SK-N-SH (cell line): ENCODE measurements at regions not wholly inside any gene's neighbourhood (a gene's known extent, or its start where the extent isn't known, plus 50 kb on each side); places are given as distances from the start of the nearest gene placed in this dataset.
A peak's percentile ranks its signal among the peaks of the same experiment; 100 is the strongest.

Experiments used
- CTCF ChIA-PET: fragments of 300-600, 350-600 bp; formaldehyde crosslinking; extraction: SDS; loops from one replicate; lab custom pipeline; 2021; lab: Yijun Ruan, JAX
- POLR2A ChIA-PET: fragments of 350-600 bp; sonication (Branson Sonifier 250); formaldehyde crosslinking; extraction: SDS; loops from one replicate; lab custom pipeline; 2020; ENCODE audit warnings: antibody characterized with exemption, inconsistent platforms; lab: Yijun Ruan, JAX
- DNase-seq: peaks from one replicate; pipeline ENCODE4 v3.0.0; 2012
- H2AFZ ChIP-seq: fragments of 200-600 bp; sonication (generic); 2 replicates; pipeline ENCODE4 v1.8.1; 2016; ENCODE audit warnings: antibody characterized with exemption, mild to moderate bottlenecking, low read depth
- H3F3A ChIP-seq: fragments of 200-600 bp; sonication (generic); replicated peaks from 2 replicates; pipeline ENCODE3; 2016; ENCODE audit warnings: antibody characterized with exemption, mild to moderate bottlenecking; ENCODE audit not compliant: insufficient read depth
- H3K27ac ChIP-seq, 2 experiments: fragments of 200-500 bp in 1 of 2; fragments of 200-600 bp in 1 of 2; sonication (Bioruptor generic) in 1 of 2; sonication (generic), shearing (Covaris generic) in 1 of 2; 2 replicates each; pipeline versions ENCODE4 v1.5.1 to v1.6.1; 2014 to 2016; ENCODE audit warnings: low read depth in 2 of 2, inconsistent platforms in 1 of 2, low read length in 1 of 2, mild to moderate bottlenecking in 1 of 2, mixed read lengths in 1 of 2
- H3K27me3 ChIP-seq: fragments of 200-600 bp; sonication (generic), shearing (Covaris generic); 2 replicates; pipeline ENCODE4 v1.6.1; 2016; ENCODE audit warnings: mixed run types; ENCODE audit not compliant: insufficient read depth
- H3K36me3 ChIP-seq, 2 experiments: fragments of 200-500 bp in 1 of 2; fragments of 200-600 bp in 1 of 2; sonication (Bioruptor generic) in 1 of 2; sonication (generic) in 1 of 2; replicated peaks in 1 of 2; 2 replicates each; pipeline versions ENCODE3 to v1.5.1; 2014 to 2016; ENCODE audit warnings: low read length in 1 of 2, mild to moderate bottlenecking in 1 of 2; ENCODE audit not compliant: insufficient read depth in 2 of 2, control insufficient read depth in 1 of 2
- H3K4me1 ChIP-seq, 2 experiments: fragments of 200-500 bp in 1 of 2; fragments of 200-600 bp in 1 of 2; sonication (Bioruptor generic) in 1 of 2; sonication (generic), shearing (Covaris generic) in 1 of 2; 2 replicates each; pipeline versions ENCODE4 v1.5.1 to v1.6.1; 2014 to 2016; ENCODE audit warnings: low read depth in 1 of 2, low read length in 1 of 2, mixed run types in 1 of 2; ENCODE audit not compliant: insufficient read depth in 2 of 2, control insufficient read depth in 1 of 2
- H3K4me2 ChIP-seq: fragments of 200-600 bp; sonication (generic), shearing (Covaris generic); 2 replicates; pipeline ENCODE4 v1.6.1; 2017; ENCODE audit warnings: mixed run types
- H3K4me3 ChIP-seq, 2 experiments: fragments of 200-500 bp in 1 of 2; fragments of 200-600 bp in 1 of 2; sonication (Bioruptor generic) in 1 of 2; sonication (generic), shearing (Covaris generic) in 1 of 2; 2 replicates each; pipeline versions ENCODE4 v1.5.1 to v1.8.1; 2014 to 2016; ENCODE audit warnings: low read depth in 2 of 2, inconsistent platforms in 1 of 2, low read length in 1 of 2, mild to moderate bottlenecking in 1 of 2, mixed read lengths in 1 of 2, moderate library complexity in 1 of 2
- H3K79me2 ChIP-seq: fragments of 200-600 bp; sonication (generic); 2 replicates; pipeline ENCODE4 v1.8.1; 2017; ENCODE audit warnings: mild to moderate bottlenecking; ENCODE audit not compliant: insufficient read depth
- H3K9ac ChIP-seq: fragments of 200-600 bp; sonication (generic); 2 replicates; pipeline ENCODE4 v1.6.1; 2017; ENCODE audit warnings: mixed run types
- H3K9me2 ChIP-seq: fragments of 200-600 bp; sonication (generic); 2 replicates; pipeline ENCODE4 v1.6.1; 2017; ENCODE audit warnings: mixed run types
- H3K9me3 ChIP-seq: fragments of 200-600 bp; sonication (generic); 2 replicates; pipeline ENCODE4 v1.6.1; 2017; ENCODE audit warnings: mixed run types, mild to moderate bottlenecking, moderate library complexity
- H4K20me1 ChIP-seq: fragments of 200-600 bp; sonication (generic); 2 replicates; pipeline ENCODE4 v1.6.1; 2017; ENCODE audit warnings: mild to moderate bottlenecking, mixed run types; ENCODE audit not compliant: insufficient read depth
- CHD2 ChIP-seq: fragments of 150-350 bp; IDR thresholded peaks from 2 replicates; pipeline ENCODE4 v1.6.1; 2018; ENCODE audit warnings: low read length; ENCODE audit not compliant: partially characterized antibody
- EP300 ChIP-seq, 2 experiments: IDR thresholded peaks; 2 replicates each; pipeline versions ENCODE4 v1.4.0 to v1.6.1; 2012; ENCODE audit warnings: borderline replicate concordance in 1 of 2, low read depth in 1 of 2, low read length in 1 of 2
- EZH2phosphoT487 ChIP-seq: fragments of 200-600 bp; sonication (generic); IDR thresholded peaks from 2 replicates; pipeline ENCODE4 v1.6.1; 2017; ENCODE audit warnings: low read depth, mixed run types, mild to moderate bottlenecking, antibody characterized with exemption, moderate library complexity, borderline replicate concordance
- FOXJ3 ChIP-seq: sonication (generic); formaldehyde crosslinking; IDR thresholded peaks from 2 replicates; pipeline ENCODE4 v1.5.1; 2020; ENCODE audit warnings: mild to moderate bottlenecking, missing genetic modification reagents
- FOXM1 ChIP-seq: IDR thresholded peaks from 2 replicates; pipeline ENCODE4 v1.4.0; 2012; ENCODE audit warnings: low read depth, mild to moderate bottlenecking
- GATA2 ChIP-seq: sonication (generic); formaldehyde crosslinking; IDR thresholded peaks from 2 replicates; pipeline ENCODE4 v1.5.0; 2020; ENCODE audit warnings: mild to moderate bottlenecking, missing genetic modification reagents
- MEF2A ChIP-seq: IDR thresholded peaks from 2 replicates; pipeline ENCODE4 v1.4.0; 2012; ENCODE audit warnings: low read depth, borderline replicate concordance
- MXI1 ChIP-seq: IDR thresholded peaks from 2 replicates; pipeline ENCODE4 v1.6.1; 2012; ENCODE audit warnings: mild to moderate bottlenecking, low read depth, low read length, improper control_type of control experiment
- RCOR1 ChIP-seq: fragments of 150-350 bp; IDR thresholded peaks from 2 replicates; pipeline ENCODE4 v1.6.1; 2017; ENCODE audit warnings: antibody characterized with exemption, low read length
- SIN3A ChIP-seq: IDR thresholded peaks from 2 replicates; pipeline ENCODE4 v1.6.1; 2012; ENCODE audit warnings: low read depth, mild to moderate bottlenecking, low read length, moderate library complexity, borderline replicate concordance
- TAF1 ChIP-seq: IDR thresholded peaks from 2 replicates; pipeline ENCODE4 v1.6.1; 2012; ENCODE audit warnings: low read depth, mild to moderate bottlenecking, low read length, moderate library complexity, borderline replicate concordance
- TCF12 ChIP-seq: IDR thresholded peaks from 2 replicates; pipeline ENCODE4 v1.4.0; 2012
- TEAD4 ChIP-seq: IDR thresholded peaks from 2 replicates; pipeline ENCODE4 v1.4.0; 2012; ENCODE audit warnings: mild to moderate bottlenecking, borderline replicate concordance; ENCODE audit not compliant: insufficient read depth
- WGBS: methylation state at CpG from one replicate; pipeline ENCODE4 v1.1.6; 2017; ENCODE audit warnings: low lambda C conversion rate; 5-methylcytosine and 5-hydroxymethylcytosine counted together
- TF ChIP-seq, protein P1 (sequence below): fragments of 200-600 bp; sonication (generic); IDR thresholded peaks from 2 replicates; pipeline ENCODE4 v1.6.1; 2017; ENCODE audit warnings: antibody characterized with exemption, mild to moderate bottlenecking, moderate library complexity
- TF ChIP-seq, protein P2 (sequence below): IDR thresholded peaks from 2 replicates; pipeline ENCODE4 v1.6.1; 2012; ENCODE audit warnings: mild to moderate bottlenecking, low read depth, low read length, moderate library complexity
- TF ChIP-seq, protein P3 (sequence below): fragments of 150-350 bp; IDR thresholded peaks from 2 replicates; pipeline ENCODE4 v1.6.1; 2016; ENCODE audit warnings: mild to moderate bottlenecking, low read depth, low read length
- TF ChIP-seq, protein P4 (sequence below): IDR thresholded peaks from 2 replicates; pipeline ENCODE4; 2012
- TF ChIP-seq, protein P5 (sequence below): IDR thresholded peaks from 2 replicates; pipeline ENCODE4 v1.4.0; 2012; ENCODE audit warnings: low read depth, borderline replicate concordance

DNA sequence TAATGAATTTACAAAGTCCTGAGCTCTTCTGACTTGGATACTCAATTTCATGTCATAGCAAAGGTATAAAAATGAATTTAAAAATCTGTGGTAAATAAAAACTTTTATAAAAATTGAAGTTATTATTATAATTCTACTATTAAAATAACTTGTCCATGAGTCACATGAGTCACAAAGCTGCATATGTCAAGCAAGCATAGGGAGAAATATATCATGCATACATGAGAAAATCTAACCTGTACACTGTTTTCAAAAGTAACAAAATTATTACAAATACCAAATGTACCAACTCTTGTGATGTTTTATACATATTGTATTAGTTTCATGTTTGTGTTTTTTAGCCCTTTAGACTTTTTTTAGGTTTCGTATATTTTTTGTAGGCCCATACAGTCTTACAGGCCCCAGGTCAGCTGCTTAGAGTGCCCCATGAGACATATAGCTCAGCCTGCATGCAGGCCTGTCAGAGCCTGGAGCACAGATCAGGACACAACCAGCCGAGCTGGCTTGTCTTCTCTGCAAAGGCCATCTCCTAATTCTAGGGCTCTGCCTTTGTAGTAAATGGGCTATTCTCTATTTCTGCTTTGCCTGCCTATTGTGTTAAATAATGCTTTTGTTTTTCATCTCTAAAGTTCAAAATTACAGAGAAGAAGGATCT, 818.7 kb upstream of the TENM3 start:
- Histone ChIP-seq H3K9me3 (no peaks in the 10 kb centered on the region), H3K4me1 (no peaks in the 10 kb centered on the region), H3K9ac (no peak overlapping the region), H3F3A (no peaks in the 10 kb centered on the region), H3K9me2 (no peaks in the 10 kb centered on the region), H4K20me1 (no peaks in the 10 kb centered on the region), H3K4me3 (no peak overlapping the region), H3K27me3 (no peaks in the 10 kb centered on the region), H3K27ac (no peak overlapping the region), H3K4me2 (no peak overlapping the region), H3K79me2 (no peaks in the 10 kb centered on the region), H3K36me3 (no peaks in the 10 kb centered on the region), H2AFZ (no peak overlapping the region)
- POLR2A ChIA-PET = no interaction called here
- DNase-seq = no peak
- CTCF ChIA-PET = no interaction called here
- TF ChIP-seq TCF12 (no peak), EZH2phosphoT487 (no peak), FOXJ3 (CRISPR knock-in tag) (no peak), TAF1 (no peak), FOXM1 (no peak)
- 65% methylated on average over 2 of the region's 2 CpGs for WGBS

DNA sequence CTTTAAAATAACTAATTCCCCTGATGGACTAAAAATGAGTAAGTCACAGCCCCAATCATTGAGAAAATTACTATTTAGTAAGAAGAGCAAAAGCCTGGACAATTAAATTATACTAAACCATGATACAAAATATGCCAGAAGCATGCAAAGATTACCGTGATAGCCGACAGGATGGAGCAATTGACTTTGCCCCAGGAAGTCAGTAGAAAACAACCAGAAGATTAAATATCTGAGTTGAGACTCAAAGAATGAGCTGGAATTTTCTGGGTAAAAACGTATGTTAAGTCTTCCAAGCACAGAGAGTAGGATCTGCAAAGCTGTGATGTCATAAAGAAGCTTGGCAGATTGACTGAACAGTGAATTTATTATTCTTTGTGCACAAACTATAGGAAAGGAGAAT, 816.1 kb upstream of the TENM3 start:
- no peak overlapping the region for H3K4me2 ChIP-seq

More for the DNA sequence above, 816.1 kb upstream of the TENM3 start:
- Histone ChIP-seq H2AFZ (no peak overlapping the region), H3K4me1 (no peaks in the 10 kb centered on the region), H3K79me2 (no peaks in the 10 kb centered on the region), H4K20me1 (no peaks in the 10 kb centered on the region), H3K9ac (no peak overlapping the region), H3K9me3 (no peaks in the 10 kb centered on the region), H3K27ac (no peak overlapping the region), H3K9me2 (no peaks in the 10 kb centered on the region), H3K27me3 (no peaks in the 10 kb centered on the region), H3K4me3 (no peak overlapping the region), H3F3A (no peaks in the 10 kb centered on the region), H3K36me3 (no peaks in the 10 kb centered on the region)
- POLR2A ChIA-PET = no interaction called here
- TF ChIP-seq TEAD4 (no peak), EP300 (IDR thresholded peaks at IDR 0.05; ENCODE audit: borderline replicate concordance in 1 of 2, low read depth in 1 of 2, low read length in 1 of 2) (0 out of 4 replicates have a peak, but pooled peaks of 1 of the 2 experiments have one; percentile 20), CHD2 (peak; percentile 18), TCF12 (peak; percentile 45; the same call in 1 of the 2 replicates), MEF2A (no peak), MXI1 (no peak), GATA2 (no peak), RCOR1 (peak; percentile 27; the same call in 1 of the 2 replicates), FOXJ3 (CRISPR knock-in tag) (no peak), SIN3A (no peak)
- TF ChIP-seq, protein P1, sequence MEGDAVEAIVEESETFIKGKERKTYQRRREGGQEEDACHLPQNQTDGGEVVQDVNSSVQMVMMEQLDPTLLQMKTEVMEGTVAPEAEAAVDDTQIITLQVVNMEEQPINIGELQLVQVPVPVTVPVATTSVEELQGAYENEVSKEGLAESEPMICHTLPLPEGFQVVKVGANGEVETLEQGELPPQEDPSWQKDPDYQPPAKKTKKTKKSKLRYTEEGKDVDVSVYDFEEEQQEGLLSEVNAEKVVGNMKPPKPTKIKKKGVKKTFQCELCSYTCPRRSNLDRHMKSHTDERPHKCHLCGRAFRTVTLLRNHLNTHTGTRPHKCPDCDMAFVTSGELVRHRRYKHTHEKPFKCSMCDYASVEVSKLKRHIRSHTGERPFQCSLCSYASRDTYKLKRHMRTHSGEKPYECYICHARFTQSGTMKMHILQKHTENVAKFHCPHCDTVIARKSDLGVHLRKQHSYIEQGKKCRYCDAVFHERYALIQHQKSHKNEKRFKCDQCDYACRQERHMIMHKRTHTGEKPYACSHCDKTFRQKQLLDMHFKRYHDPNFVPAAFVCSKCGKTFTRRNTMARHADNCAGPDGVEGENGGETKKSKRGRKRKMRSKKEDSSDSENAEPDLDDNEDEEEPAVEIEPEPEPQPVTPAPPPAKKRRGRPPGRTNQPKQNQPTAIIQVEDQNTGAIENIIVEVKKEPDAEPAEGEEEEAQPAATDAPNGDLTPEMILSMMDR = no peak
- TF ChIP-seq, protein P2, sequence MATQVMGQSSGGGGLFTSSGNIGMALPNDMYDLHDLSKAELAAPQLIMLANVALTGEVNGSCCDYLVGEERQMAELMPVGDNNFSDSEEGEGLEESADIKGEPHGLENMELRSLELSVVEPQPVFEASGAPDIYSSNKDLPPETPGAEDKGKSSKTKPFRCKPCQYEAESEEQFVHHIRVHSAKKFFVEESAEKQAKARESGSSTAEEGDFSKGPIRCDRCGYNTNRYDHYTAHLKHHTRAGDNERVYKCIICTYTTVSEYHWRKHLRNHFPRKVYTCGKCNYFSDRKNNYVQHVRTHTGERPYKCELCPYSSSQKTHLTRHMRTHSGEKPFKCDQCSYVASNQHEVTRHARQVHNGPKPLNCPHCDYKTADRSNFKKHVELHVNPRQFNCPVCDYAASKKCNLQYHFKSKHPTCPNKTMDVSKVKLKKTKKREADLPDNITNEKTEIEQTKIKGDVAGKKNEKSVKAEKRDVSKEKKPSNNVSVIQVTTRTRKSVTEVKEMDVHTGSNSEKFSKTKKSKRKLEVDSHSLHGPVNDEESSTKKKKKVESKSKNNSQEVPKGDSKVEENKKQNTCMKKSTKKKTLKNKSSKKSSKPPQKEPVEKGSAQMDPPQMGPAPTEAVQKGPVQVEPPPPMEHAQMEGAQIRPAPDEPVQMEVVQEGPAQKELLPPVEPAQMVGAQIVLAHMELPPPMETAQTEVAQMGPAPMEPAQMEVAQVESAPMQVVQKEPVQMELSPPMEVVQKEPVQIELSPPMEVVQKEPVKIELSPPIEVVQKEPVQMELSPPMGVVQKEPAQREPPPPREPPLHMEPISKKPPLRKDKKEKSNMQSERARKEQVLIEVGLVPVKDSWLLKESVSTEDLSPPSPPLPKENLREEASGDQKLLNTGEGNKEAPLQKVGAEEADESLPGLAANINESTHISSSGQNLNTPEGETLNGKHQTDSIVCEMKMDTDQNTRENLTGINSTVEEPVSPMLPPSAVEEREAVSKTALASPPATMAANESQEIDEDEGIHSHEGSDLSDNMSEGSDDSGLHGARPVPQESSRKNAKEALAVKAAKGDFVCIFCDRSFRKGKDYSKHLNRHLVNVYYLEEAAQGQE = no peak
- TF ChIP-seq, protein P3, sequence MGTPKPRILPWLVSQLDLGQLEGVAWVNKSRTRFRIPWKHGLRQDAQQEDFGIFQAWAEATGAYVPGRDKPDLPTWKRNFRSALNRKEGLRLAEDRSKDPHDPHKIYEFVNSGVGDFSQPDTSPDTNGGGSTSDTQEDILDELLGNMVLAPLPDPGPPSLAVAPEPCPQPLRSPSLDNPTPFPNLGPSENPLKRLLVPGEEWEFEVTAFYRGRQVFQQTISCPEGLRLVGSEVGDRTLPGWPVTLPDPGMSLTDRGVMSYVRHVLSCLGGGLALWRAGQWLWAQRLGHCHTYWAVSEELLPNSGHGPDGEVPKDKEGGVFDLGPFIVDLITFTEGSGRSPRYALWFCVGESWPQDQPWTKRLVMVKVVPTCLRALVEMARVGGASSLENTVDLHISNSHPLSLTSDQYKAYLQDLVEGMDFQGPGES = no peak
- TF ChIP-seq, protein P4, sequence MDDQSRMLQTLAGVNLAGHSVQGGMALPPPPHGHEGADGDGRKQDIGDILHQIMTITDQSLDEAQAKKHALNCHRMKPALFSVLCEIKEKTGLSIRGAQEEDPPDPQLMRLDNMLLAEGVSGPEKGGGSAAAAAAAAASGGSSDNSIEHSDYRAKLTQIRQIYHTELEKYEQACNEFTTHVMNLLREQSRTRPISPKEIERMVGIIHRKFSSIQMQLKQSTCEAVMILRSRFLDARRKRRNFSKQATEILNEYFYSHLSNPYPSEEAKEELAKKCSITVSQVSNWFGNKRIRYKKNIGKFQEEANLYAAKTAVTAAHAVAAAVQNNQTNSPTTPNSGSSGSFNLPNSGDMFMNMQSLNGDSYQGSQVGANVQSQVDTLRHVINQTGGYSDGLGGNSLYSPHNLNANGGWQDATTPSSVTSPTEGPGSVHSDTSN = no peak
- TF ChIP-seq, protein P5, sequence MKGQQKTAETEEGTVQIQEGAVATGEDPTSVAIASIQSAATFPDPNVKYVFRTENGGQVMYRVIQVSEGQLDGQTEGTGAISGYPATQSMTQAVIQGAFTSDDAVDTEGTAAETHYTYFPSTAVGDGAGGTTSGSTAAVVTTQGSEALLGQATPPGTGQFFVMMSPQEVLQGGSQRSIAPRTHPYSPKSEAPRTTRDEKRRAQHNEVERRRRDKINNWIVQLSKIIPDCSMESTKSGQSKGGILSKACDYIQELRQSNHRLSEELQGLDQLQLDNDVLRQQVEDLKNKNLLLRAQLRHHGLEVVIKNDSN = no peak
- WGBS = 15% methylated on average over 3 of the region's 3 CpGs
- peak; percentile 14 for DNase-seq
- CTCF ChIA-PET = no interaction called here
